Bronchial epithelial cell (primary cell): ENCODE measurements at regions not wholly inside any gene's neighbourhood (a gene's known extent, or its start where the extent isn't known, plus 50 kb on each side); places are given as distances from the start of the nearest gene placed in this dataset.
A peak's percentile ranks its signal among the peaks of the same experiment; 100 is the strongest.

Experiments
- DNase-seq: peaks from one replicate; pipeline ENCODE4 v3.0.0-alpha.2; 2010; ENCODE audit warnings: low read depth
- FAIRE-seq: peaks from 2 replicates; lab custom pipeline; 2011; peaks lifted over from hg19 to GRCh38; lab: Jason Lieb, UNC
- H3K27me3 ChIP-seq: 2 replicates; pipeline ENCODE4 v1.5.1; 2011; ENCODE audit warnings: low read length; ENCODE audit not compliant: control insufficient read depth, insufficient read depth
- H3K36me3 ChIP-seq: 2 replicates; pipeline ENCODE4 v1.5.1; 2011; ENCODE audit warnings: low read length; ENCODE audit not compliant: control insufficient read depth, insufficient read depth
- H3K4me3 ChIP-seq: 2 replicates; pipeline ENCODE4 v1.5.1; 2011; ENCODE audit warnings: mild to moderate bottlenecking, low read depth, low read length, control low read depth
- CTCF ChIP-seq: IDR thresholded peaks from 2 replicates; pipeline ENCODE4 v1.5.1; 2011; ENCODE audit warnings: mild to moderate bottlenecking, moderate library complexity, low read length, control low read depth, inconsistent platforms; ENCODE audit not compliant: insufficient read depth, severe bottlenecking

GRCh38 chr1:78792756-78793155 lies 143.1 kb downstream of the IFI44 start:
- no peaks in the 10 kb centered on the region for H3K27me3 ChIP-seq
- H3K4me3 ChIP-seq = no peak overlapping the region
- no peaks in the 10 kb centered on the region for H3K36me3 ChIP-seq
- FAIRE-seq = no peak
- no peak for DNase-seq
- no peak for TF ChIP-seq CTCF

- H3K4me3 ChIP-seq = no peak overlapping the region
- H3K36me3 ChIP-seq = no peaks in the 10 kb centered on the region
- TF ChIP-seq CTCF = no peak
- DNase-seq (no peak), FAIRE-seq (peak; percentile 13)
- no peaks in the 10 kb centered on the region for H3K27me3 ChIP-seq
These were observed 147.6 kb downstream of the IFI44 start for GRCh38 chr1:78797108-78797781.

GRCh38 chr1:78799926-78800325 lies 150.3 kb downstream of the IFI44 start:
- FAIRE-seq (no peak), DNase-seq (no peak)
- no peaks in the 10 kb centered on the region for H3K36me3 ChIP-seq
- no peaks in the 10 kb centered on the region for H3K27me3 ChIP-seq
- H3K4me3 ChIP-seq = no peak overlapping the region
- no peak for TF ChIP-seq CTCF

- no peak for FAIRE-seq
- no peaks in the 10 kb centered on the region for H3K36me3 ChIP-seq
- TF ChIP-seq CTCF = no peak
- no peak overlapping the region for H3K4me3 ChIP-seq
- no peak for DNase-seq
- H3K27me3 ChIP-seq = no peaks in the 10 kb centered on the region
These were observed 164.5 kb downstream of the IFI44 start for GRCh38 chr1:78814176-78814575.

GRCh38 chr1:78825561-78825960 lies 175.9 kb downstream of the IFI44 start:
- no peak for TF ChIP-seq CTCF
- H3K4me3 ChIP-seq = no peak overlapping the region
- H3K27me3 ChIP-seq = no peaks in the 10 kb centered on the region
- H3K36me3 ChIP-seq = no peaks in the 10 kb centered on the region
- FAIRE-seq (no peak), DNase-seq (no peak)

- no peaks in the 10 kb centered on the region for H3K36me3 ChIP-seq
- TF ChIP-seq CTCF = no peak
- no peak overlapping the region for H3K4me3 ChIP-seq
- DNase-seq (no peak), FAIRE-seq (no peak)
- no peaks in the 10 kb centered on the region for H3K27me3 ChIP-seq
These were observed 176.9 kb downstream of the ADGRL4 start for GRCh38 chr1:78829644-78830043.
